ENCODE measurements at regions not wholly inside any gene's neighbourhood (a gene's known extent, or its start where the extent isn't known, plus 50 kb on each side); places are given as distances from the start of the nearest gene placed in this dataset.
A peak's percentile ranks its signal among the peaks of the same experiment; 100 is the strongest.

DNA sequence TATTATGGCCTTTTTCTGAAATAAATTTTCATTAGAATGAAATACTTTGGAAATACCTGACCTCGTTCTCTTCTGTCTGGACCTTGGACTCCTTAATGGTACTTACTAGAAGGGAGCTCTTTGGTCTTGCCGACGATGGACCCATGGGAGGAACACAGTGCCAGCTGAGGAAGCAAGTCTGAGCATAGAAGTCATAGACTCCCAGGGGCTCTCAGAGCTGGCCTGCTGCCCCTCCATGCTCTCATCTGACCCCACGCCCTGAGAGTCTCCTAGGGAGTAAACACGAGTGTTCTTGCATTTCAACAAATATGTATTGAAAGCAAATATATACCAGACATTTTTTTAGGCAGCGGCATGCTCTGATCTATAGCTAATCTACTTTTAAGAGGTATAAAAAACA is 87.8 kb downstream of the PLEKHG1 start:
- Histone ChIP-seq H3K4me3 (peak overlapping the region; percentile 20), H3K27ac (peak overlapping the region in 1 of 2 donors; percentile 51)
- DNase-seq (ENCODE audit: low spot score), result no peak
- TF ChIP-seq, protein P1, sequence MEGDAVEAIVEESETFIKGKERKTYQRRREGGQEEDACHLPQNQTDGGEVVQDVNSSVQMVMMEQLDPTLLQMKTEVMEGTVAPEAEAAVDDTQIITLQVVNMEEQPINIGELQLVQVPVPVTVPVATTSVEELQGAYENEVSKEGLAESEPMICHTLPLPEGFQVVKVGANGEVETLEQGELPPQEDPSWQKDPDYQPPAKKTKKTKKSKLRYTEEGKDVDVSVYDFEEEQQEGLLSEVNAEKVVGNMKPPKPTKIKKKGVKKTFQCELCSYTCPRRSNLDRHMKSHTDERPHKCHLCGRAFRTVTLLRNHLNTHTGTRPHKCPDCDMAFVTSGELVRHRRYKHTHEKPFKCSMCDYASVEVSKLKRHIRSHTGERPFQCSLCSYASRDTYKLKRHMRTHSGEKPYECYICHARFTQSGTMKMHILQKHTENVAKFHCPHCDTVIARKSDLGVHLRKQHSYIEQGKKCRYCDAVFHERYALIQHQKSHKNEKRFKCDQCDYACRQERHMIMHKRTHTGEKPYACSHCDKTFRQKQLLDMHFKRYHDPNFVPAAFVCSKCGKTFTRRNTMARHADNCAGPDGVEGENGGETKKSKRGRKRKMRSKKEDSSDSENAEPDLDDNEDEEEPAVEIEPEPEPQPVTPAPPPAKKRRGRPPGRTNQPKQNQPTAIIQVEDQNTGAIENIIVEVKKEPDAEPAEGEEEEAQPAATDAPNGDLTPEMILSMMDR (IDR thresholded peaks at IDR 0.05), result no peak

DNA sequence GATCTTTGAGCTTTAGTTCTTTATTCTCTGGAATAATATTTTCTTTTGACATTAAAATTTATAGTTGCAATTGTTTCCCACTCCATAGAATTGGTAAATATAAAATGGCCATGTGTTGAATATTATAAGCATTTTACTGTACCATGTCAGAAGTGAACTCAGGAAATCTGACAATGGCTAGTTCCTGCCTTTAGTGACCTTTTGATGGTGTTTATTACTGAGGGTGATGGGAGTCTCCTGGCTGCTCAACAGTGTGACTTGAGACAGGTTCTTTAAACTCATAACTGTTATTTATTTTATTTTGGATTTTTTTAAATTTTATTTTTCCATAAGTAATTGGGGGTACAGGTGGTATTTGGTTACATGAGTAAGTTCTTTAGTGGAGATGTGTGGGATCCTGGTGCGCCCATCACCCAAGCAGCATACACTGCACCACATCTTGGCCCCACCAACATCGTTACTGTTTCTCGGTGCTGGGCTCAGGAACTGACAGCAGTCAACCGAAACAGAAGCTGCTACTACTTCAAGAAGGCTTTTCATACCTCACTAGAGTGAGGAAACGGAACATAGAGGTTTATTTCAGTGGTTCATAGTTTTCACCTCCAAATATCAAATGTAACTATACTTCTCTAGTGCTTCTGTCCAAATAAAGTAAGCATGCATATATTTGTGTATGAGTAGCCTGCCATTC is 90.4 kb downstream of the PLEKHG1 start:
- Histone ChIP-seq H3K27ac (no peak overlapping the region), H3K4me3 (no peak overlapping the region)
- DNase-seq (ENCODE audit: low spot score), result no peak
- TF ChIP-seq, protein P1 (IDR thresholded peaks at IDR 0.05), result no peak

DNA sequence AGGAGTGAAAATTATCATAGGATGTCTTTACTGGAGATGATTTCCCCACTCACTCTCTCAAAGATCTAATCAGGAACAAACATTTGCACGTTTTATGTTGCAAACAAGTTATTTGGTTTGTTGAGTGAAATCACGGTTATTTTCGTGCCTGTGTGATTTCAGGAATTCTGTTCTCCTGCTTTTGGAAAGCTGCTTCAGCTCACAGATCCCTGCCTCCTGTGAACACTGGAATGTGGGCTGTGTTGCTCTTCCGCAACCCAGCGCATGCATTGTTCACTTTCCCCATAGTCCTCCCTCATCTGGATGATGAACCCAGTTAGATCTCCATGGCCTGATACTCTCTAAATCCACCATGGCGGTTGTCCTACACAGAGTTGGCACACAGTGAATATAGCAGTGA is 91.0 kb downstream of the PLEKHG1 start:
- no peak for DNase-seq (ENCODE audit: low spot score)
- TF ChIP-seq, protein P1 (IDR thresholded peaks at IDR 0.05), result no peak
- no peak overlapping the region for H3K27ac ChIP-seq
- H3K4me3 ChIP-seq, result no peak overlapping the region

DNA sequence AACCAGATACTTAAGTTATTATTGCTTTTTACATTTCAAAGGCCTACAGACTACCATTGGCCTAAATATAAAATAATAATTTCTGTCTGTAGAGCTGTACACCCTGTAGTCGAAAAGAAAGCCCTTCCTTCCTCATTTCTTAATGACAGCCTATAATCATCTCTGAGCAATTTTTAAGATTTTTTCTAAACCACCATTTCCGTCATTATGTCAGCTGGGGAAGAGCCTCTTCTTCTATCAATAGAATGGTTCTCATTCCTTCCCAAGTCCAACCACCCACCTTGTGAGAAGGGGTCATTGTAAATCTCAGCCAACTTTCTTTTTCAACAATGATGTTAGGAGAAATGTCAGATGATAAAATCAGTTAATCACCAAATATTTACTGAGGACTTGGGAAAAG is 91.8 kb downstream of the PLEKHG1 start:
- TF ChIP-seq, protein P1 (IDR thresholded peaks at IDR 0.05), result no peak
- H3K4me3 ChIP-seq, result no peak overlapping the region
- H3K27ac ChIP-seq, result peak overlapping the region in 1 of 2 donors; percentile 48
- DNase-seq (ENCODE audit: low spot score), result no peak

DNA sequence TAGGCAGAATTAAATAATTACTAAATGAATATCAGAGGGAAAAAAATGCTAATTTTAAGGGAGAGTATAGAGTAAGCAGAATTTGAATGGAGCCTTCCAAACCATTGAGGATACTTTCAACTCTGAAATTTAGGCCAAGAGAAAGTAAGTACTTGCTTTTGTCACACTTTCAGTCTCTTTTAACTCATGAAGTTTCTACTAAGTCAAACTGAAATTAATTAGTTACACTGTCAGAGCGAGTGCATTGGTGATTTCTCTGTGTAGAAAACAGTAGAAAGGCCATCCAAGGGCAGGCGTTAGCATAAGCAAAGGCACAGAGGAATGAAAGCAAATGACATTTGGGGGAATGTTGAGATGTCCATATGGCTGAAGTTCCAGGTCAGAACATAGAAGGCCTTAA is 92.9 kb downstream of the PLEKHG1 start:
- TF ChIP-seq, protein P1 (IDR thresholded peaks at IDR 0.05), result no peak
- H3K27ac ChIP-seq, result no peak overlapping the region
- H3K4me3 ChIP-seq, result no peak overlapping the region
- DNase-seq (ENCODE audit: low spot score), result no peak

DNA sequence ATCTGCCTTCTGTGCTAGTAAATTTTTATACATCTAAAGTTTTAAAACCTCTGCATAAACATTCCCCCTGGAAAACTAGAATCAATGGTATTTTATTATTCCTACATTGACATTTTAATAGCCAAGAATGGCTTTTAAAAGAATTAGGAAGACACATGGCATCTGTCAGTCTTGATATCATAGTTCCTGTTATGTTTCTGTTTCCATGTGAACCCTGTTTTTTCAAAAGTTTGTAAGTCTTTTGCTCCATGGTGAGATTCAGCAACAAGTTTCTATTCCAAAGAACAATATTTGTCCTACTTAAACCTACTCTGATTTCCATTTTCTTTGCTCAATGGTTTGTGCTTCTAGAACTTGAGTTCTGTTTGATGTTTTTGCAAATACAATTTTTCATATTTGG is 95.2 kb downstream of the PLEKHG1 start:
- no peak for DNase-seq (ENCODE audit: low spot score)
- no peak overlapping the region for H3K27ac ChIP-seq
- no peak overlapping the region for H3K4me3 ChIP-seq
- TF ChIP-seq, protein P1 (IDR thresholded peaks at IDR 0.05), result no peak

DNA sequence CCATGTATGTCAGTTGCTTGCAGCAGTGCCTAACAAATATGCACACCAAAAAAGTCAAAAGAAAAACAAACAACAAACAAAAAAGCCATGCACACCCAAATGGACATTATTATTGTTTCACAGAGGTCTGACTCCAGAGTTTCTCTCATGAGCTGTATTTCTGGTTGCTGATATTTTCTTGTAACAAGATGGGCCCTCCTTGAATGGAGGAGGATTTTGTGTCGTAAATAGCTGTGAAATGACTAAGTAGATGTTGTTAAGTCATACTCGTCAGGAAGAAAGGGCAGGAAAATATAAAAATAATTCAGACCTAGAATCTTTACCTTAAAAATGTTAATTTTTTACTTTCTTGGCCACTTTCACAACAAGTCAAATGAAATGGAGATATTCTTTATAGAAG is 96.0 kb downstream of the PLEKHG1 start:
- no peak for DNase-seq (ENCODE audit: low spot score)
- TF ChIP-seq, protein P1 (IDR thresholded peaks at IDR 0.05), result no peak
- Histone ChIP-seq H3K27ac (no peak overlapping the region), H3K4me3 (no peak overlapping the region)
